Skeletal muscle tissue (tissue), 3 donors: ENCODE measurements at regions not wholly inside any gene's neighbourhood (a gene's known extent, or its start where the extent isn't known, plus 50 kb on each side); places are given as distances from the start of the nearest gene placed in this dataset.

Experiments used
- H3K27ac ChIP-seq: one replicate; pipeline ENCODE4 v1.7.0; 2013; ENCODE audit warnings: mild to moderate bottlenecking, low read depth, low read length, inconsistent platforms
- H3K27me3 ChIP-seq, 3 donors: one replicate each; pipeline ENCODE4 v1.7.0; 2013; ENCODE audit warnings: low read length in 3 of 3; ENCODE audit not compliant: control insufficient read depth in 3 of 3, insufficient read depth in 3 of 3
- H3K36me3 ChIP-seq, 3 donors: one replicate each; pipeline ENCODE4 v1.7.0; 2013; ENCODE audit warnings: low read length in 3 of 3; ENCODE audit not compliant: control insufficient read depth in 3 of 3, insufficient read depth in 3 of 3
- H3K4me1 ChIP-seq, 3 donors: one replicate each; pipeline ENCODE4 v1.7.0; 2013; ENCODE audit warnings: low read length in 3 of 3, mild to moderate bottlenecking in 3 of 3; ENCODE audit not compliant: control insufficient read depth in 3 of 3, insufficient read depth in 3 of 3
- H3K4me3 ChIP-seq, 3 donors: one replicate each; pipeline ENCODE4 v1.7.0; 2013; ENCODE audit warnings: low read length in 3 of 3
- H3K9ac ChIP-seq, 3 donors: one replicate each; pipeline ENCODE4 v1.7.0; 2013; ENCODE audit warnings: low read length in 3 of 3, mild to moderate bottlenecking in 3 of 3, moderate library complexity in 2 of 3, low read depth in 1 of 3
- H3K9me3 ChIP-seq, 3 donors: one replicate each; pipeline ENCODE4 v1.7.0; 2013; ENCODE audit warnings: low read length in 3 of 3; ENCODE audit not compliant: control insufficient read depth in 3 of 3
- donor health status: Osteomylitis.

GRCh38 chrX:120021927-120022326 lies 55.6 kb downstream of the RHOXF2B start:
- Histone ChIP-seq H3K36me3 (no peaks in the 10 kb centered on the region), H3K4me1 (no peaks in the 10 kb centered on the region), H3K27me3 (peaks cover 0 to 16% (median 12%) of the 10 kb centered on the region in 3 donors), H3K9ac (no peak overlapping the region), H3K27ac (no peak overlapping the region), H3K4me3 (no peak overlapping the region), H3K9me3 (no peaks in the 10 kb centered on the region)

- H3K9ac ChIP-seq: no peak overlapping the region
- peaks cover 9 to 27% (median 12%) of the 10 kb centered on the region in 3 donors for H3K27me3 ChIP-seq
- H3K4me1 ChIP-seq: peaks cover 0 to 8% (median 7%) of the 10 kb centered on the region in 3 donors
- no peaks in the 10 kb centered on the region for H3K9me3 ChIP-seq
- no peak overlapping the region for H3K27ac ChIP-seq
- no peaks in the 10 kb centered on the region for H3K36me3 ChIP-seq
- no peak overlapping the region for H3K4me3 ChIP-seq
These were observed 57.2 kb downstream of the RHOXF2B start for GRCh38 chrX:120020305-120020704.

- no peak overlapping the region for H3K27ac ChIP-seq
- peaks cover 4 to 13% (median 9%) of the 10 kb centered on the region in 3 donors for H3K4me1 ChIP-seq
- no peak overlapping the region for H3K4me3 ChIP-seq
- peaks cover 17 to 43% (median 25%) of the 10 kb centered on the region in 3 donors for H3K27me3 ChIP-seq
- no peaks in the 10 kb centered on the region for H3K9me3 ChIP-seq
- H3K36me3 ChIP-seq: no peaks in the 10 kb centered on the region
- no peak overlapping the region for H3K9ac ChIP-seq
These were observed 61.4 kb downstream of the RHOXF2B start for GRCh38 chrX:120016068-120016441.

- Histone ChIP-seq H3K27ac (no peak overlapping the region), H3K4me1 (peaks cover 4 to 13% (median 9%) of the 10 kb centered on the region in 3 donors), H3K27me3 (peaks cover 17 to 43% (median 25%) of the 10 kb centered on the region in 3 donors), H3K9ac (no peak overlapping the region), H3K9me3 (no peaks in the 10 kb centered on the region), H3K4me3 (peak overlapping the region; percentile 35 to 52 (median 46)), H3K36me3 (no peaks in the 10 kb centered on the region)
These were observed 62.1 kb downstream of the RHOXF2B start for GRCh38 chrX:120015145-120016067.

- H3K4me3 ChIP-seq: peak overlapping the region; percentile 35 to 52 (median 46)
- no peaks in the 10 kb centered on the region for H3K9me3 ChIP-seq
- H3K36me3 ChIP-seq: no peaks in the 10 kb centered on the region
- H3K27ac ChIP-seq: no peak overlapping the region
- no peak overlapping the region for H3K9ac ChIP-seq
- peaks cover 4 to 13% (median 9%) of the 10 kb centered on the region in 3 donors for H3K4me1 ChIP-seq
- peaks cover 17 to 40% (median 25%) of the 10 kb centered on the region in 3 donors for H3K27me3 ChIP-seq
These were observed 62.9 kb downstream of the RHOXF2B start for GRCh38 chrX:120014354-120015130.

- H3K27me3 ChIP-seq: peaks cover 29 to 45% (median 33%) of the 10 kb centered on the region in 3 donors
- no peaks in the 10 kb centered on the region for H3K9me3 ChIP-seq
- H3K36me3 ChIP-seq: no peaks in the 10 kb centered on the region
- H3K27ac ChIP-seq: no peak overlapping the region
- H3K4me1 ChIP-seq: peaks cover 0 to 12% (median 6%) of the 10 kb centered on the region in 3 donors
- H3K4me3 ChIP-seq: no peak overlapping the region
- H3K9ac ChIP-seq: no peak overlapping the region
These were observed 58.2 kb upstream of the NKAP start for GRCh38 chrX:120001787-120002186.

- H3K9ac ChIP-seq: no peak overlapping the region
- H3K27me3 ChIP-seq: peaks cover 40 to 55% (median 44%) of the 10 kb centered on the region in 3 donors
- H3K27ac ChIP-seq: no peak overlapping the region
- peak overlapping the region in 1 of 3 donors; percentile 24 for H3K4me3 ChIP-seq
- H3K9me3 ChIP-seq: no peaks in the 10 kb centered on the region
- H3K36me3 ChIP-seq: no peaks in the 10 kb centered on the region
- peaks cover 0 to 12% (median 6%) of the 10 kb centered on the region in 3 donors for H3K4me1 ChIP-seq
These were observed 57.1 kb upstream of the NKAP start for GRCh38 chrX:120000490-120001246.

- Histone ChIP-seq H3K27me3 (peaks cover 48 to 62% (median 55%) of the 10 kb centered on the region in 3 donors), H3K36me3 (no peaks in the 10 kb centered on the region), H3K9me3 (no peaks in the 10 kb centered on the region), H3K27ac (no peak overlapping the region), H3K4me3 (no peak overlapping the region), H3K4me1 (peaks cover 0 to 12% (median 6%) of the 10 kb centered on the region in 3 donors), H3K9ac (no peak overlapping the region)
These were observed 55.6 kb upstream of the NKAP start for GRCh38 chrX:119999087-119999634.

- Histone ChIP-seq H3K27ac (no peak overlapping the region), H3K9ac (no peak overlapping the region), H3K4me3 (no peak overlapping the region), H3K4me1 (peaks cover 0 to 12% (median 6%) of the 10 kb centered on the region in 3 donors), H3K36me3 (no peaks in the 10 kb centered on the region), H3K9me3 (no peaks in the 10 kb centered on the region), H3K27me3 (peaks cover 58 to 71% (median 70%) of the 10 kb centered on the region in 3 donors)
These were observed 54.0 kb upstream of the NKAP start for GRCh38 chrX:119997570-119997969.
